HEK293 (cell line): ENCODE measurements at regions not wholly inside any gene's neighbourhood (a gene's known extent, or its start where the extent isn't known, plus 50 kb on each side); places are given as distances from the start of the nearest gene placed in this dataset.

ENCODE experiments used
- CTCF ChIA-PET: fragments of 350-600 bp; formaldehyde crosslinking; extraction: SDS; loops from one replicate; lab custom pipeline; 2021; ENCODE audit warnings: antibody characterized with exemption; lab: Yijun Ruan, JAX
- POLR2A ChIA-PET: fragments of 300-600 bp; formaldehyde crosslinking; extraction: SDS; loops from one replicate; lab custom pipeline; 2020; ENCODE audit warnings: antibody characterized with exemption, inconsistent platforms; lab: Yijun Ruan, JAX
- H3K27ac ChIP-seq: fragments of 200-500 bp; sonication (Bioruptor generic); 2 replicates; pipeline ENCODE4 v1.5.1; 2014; ENCODE audit warnings: low read depth, low read length, control low read depth, inconsistent platforms; ENCODE audit errors: extremely low read depth
- H3K36me3 ChIP-seq, 2 experiments: fragments of 200-500 bp in 1 of 2; sonication (Bioruptor generic) in 1 of 2; 1 replicate in 1 of 2; 2 replicates in 1 of 2; pipeline ENCODE4 v1.5.1; 2014 to 2017; ENCODE audit warnings: inconsistent platforms in 2 of 2, low read length in 2 of 2; ENCODE audit not compliant: control insufficient read depth in 2 of 2, insufficient read depth in 1 of 2
- H3K4me1 ChIP-seq: fragments of 200-500 bp; sonication (Bioruptor generic); 2 replicates; pipeline ENCODE4 v1.5.1; 2014; ENCODE audit warnings: mild to moderate bottlenecking, low read length, inconsistent platforms; ENCODE audit not compliant: control insufficient read depth, insufficient read depth
- H3K4me3 ChIP-seq: 2 replicates; pipeline ENCODE4 v1.5.1; 2011; ENCODE audit warnings: low read depth, mild to moderate bottlenecking, control low read depth, low read length, moderate library complexity
- H3K9me3 ChIP-seq: fragments of 200-500 bp; sonication (Bioruptor generic); 2 replicates; pipeline ENCODE4 v1.5.1; 2014; ENCODE audit warnings: low read depth, low read length, inconsistent platforms; ENCODE audit not compliant: control insufficient read depth, insufficient read depth
- KLF8 ChIP-seq: fragments of 450-650 bp; formaldehyde crosslinking; IDR thresholded peaks from 2 replicates; pipeline ENCODE4 v1.5.1; 2016; ENCODE audit warnings: missing biosample characterization, missing genetic modification characterization
- SCRT2 ChIP-seq: fragments of 450-650 bp; formaldehyde crosslinking; IDR thresholded peaks from 2 replicates; pipeline ENCODE4 v1.5.1; 2016; ENCODE audit warnings: missing biosample characterization, missing genetic modification characterization
- SETDB1 ChIP-seq: IDR thresholded peaks from one replicate; pipeline ENCODE4 v1.6.1; 2017; ENCODE audit warnings: mild to moderate bottlenecking, low read length, moderate library complexity, mixed read lengths; ENCODE audit not compliant: insufficient read length
- TRIM28 ChIP-seq: IDR thresholded peaks from 2 replicates; pipeline ENCODE4 v1.6.1; 2011; ENCODE audit warnings: low read length, control low read depth, borderline replicate concordance
- TSHZ1 ChIP-seq: fragments of 450-650 bp; formaldehyde crosslinking; IDR thresholded peaks from 2 replicates; pipeline ENCODE4 v1.5.1; 2016; ENCODE audit warnings: missing biosample characterization, missing genetic modification characterization, borderline replicate concordance
- ZBTB21 ChIP-seq: fragments of 450-650 bp; formaldehyde crosslinking; IDR thresholded peaks from 2 replicates; pipeline ENCODE4 v1.5.1; 2017; ENCODE audit warnings: missing biosample characterization, missing genetic modification characterization
- ZNF169 ChIP-seq: fragments of 450-650 bp; formaldehyde crosslinking; IDR thresholded peaks from 2 replicates; pipeline ENCODE4 v1.5.1; 2016; ENCODE audit warnings: missing biosample characterization, missing genetic modification characterization
- ZNF324 ChIP-seq: fragments of 450-650 bp; formaldehyde crosslinking; IDR thresholded peaks from 2 replicates; pipeline ENCODE4 v1.5.1; 2016; ENCODE audit warnings: missing biosample characterization, missing genetic modification characterization
- ZNF350 ChIP-seq: fragments of 450-650 bp; formaldehyde crosslinking; IDR thresholded peaks from 2 replicates; pipeline ENCODE4 v1.5.0; 2017; ENCODE audit warnings: missing biosample characterization, mild to moderate bottlenecking, missing genetic modification characterization
- ZNF404 ChIP-seq: fragments of 450-650 bp; formaldehyde crosslinking; IDR thresholded peaks from 2 replicates; pipeline ENCODE4 v1.5.1; 2017; ENCODE audit warnings: missing biosample characterization, missing genetic modification characterization
- ZNF510 ChIP-seq: fragments of 450-650 bp; formaldehyde crosslinking; IDR thresholded peaks from 2 replicates; pipeline ENCODE4 v1.5.1; 2018; ENCODE audit warnings: mild to moderate bottlenecking, missing genetic modification characterization, missing biosample characterization; ENCODE audit not compliant: insufficient replicate concordance
- ZNF561 ChIP-seq: fragments of 450-650 bp; IDR thresholded peaks from 2 replicates; pipeline ENCODE4 v1.5.1; 2018; ENCODE audit warnings: missing biosample characterization, missing genetic modification characterization, borderline replicate concordance
- ZNF600 ChIP-seq: fragments of 450-650 bp; formaldehyde crosslinking; IDR thresholded peaks from 2 replicates; pipeline ENCODE4 v1.5.1; 2016; ENCODE audit warnings: missing biosample characterization, missing genetic modification characterization
- ZNF610 ChIP-seq: fragments of 450-650 bp; formaldehyde crosslinking; IDR thresholded peaks from 2 replicates; pipeline ENCODE4 v1.5.1; 2016; ENCODE audit warnings: missing biosample characterization, missing genetic modification characterization, borderline replicate concordance
- ZNF621 ChIP-seq: fragments of 450-650 bp; formaldehyde crosslinking; IDR thresholded peaks from 2 replicates; pipeline ENCODE4 v1.5.1; 2017; ENCODE audit warnings: missing biosample characterization, missing genetic modification characterization
- ZNF670 ChIP-seq: fragments of 450-650 bp; formaldehyde crosslinking; IDR thresholded peaks from 2 replicates; pipeline ENCODE4 v1.5.1; 2016; ENCODE audit warnings: missing biosample characterization, missing genetic modification characterization, low read depth
- ZNF677 ChIP-seq: fragments of 450-650 bp; IDR thresholded peaks from 2 replicates; pipeline ENCODE4 v1.5.0; 2018; ENCODE audit warnings: missing biosample characterization, mild to moderate bottlenecking, missing genetic modification characterization, moderate library complexity
- ZSCAN18 ChIP-seq: fragments of 450-650 bp; formaldehyde crosslinking; IDR thresholded peaks from 2 replicates; pipeline ENCODE4 v1.5.1; 2016; ENCODE audit warnings: missing biosample characterization, missing genetic modification characterization
- TF ChIP-seq, protein P1 (sequence below): fragments of 450-650 bp; formaldehyde crosslinking; IDR thresholded peaks from 2 replicates; pipeline ENCODE4 v1.5.1; 2017; ENCODE audit warnings: missing biosample characterization, missing genetic modification characterization
- TF ChIP-seq, protein P2 (sequence below): fragments of 450-650 bp; formaldehyde crosslinking; IDR thresholded peaks from 2 replicates; pipeline ENCODE4 v1.5.1; 2017; ENCODE audit warnings: missing biosample characterization, missing genetic modification characterization
- TF ChIP-seq, protein P3 (sequence below): fragments of 450-650 bp; IDR thresholded peaks from 2 replicates; pipeline ENCODE4 v1.5.1; 2018; ENCODE audit warnings: missing biosample characterization, missing genetic modification characterization
- TF ChIP-seq, protein P4 (sequence below): sonication (generic); formaldehyde crosslinking; IDR thresholded peaks from 2 replicates; pipeline ENCODE4 v1.8.1; 2022; ENCODE audit warnings: mild to moderate bottlenecking, moderate library complexity, missing genetic modification reagents

DNA sequence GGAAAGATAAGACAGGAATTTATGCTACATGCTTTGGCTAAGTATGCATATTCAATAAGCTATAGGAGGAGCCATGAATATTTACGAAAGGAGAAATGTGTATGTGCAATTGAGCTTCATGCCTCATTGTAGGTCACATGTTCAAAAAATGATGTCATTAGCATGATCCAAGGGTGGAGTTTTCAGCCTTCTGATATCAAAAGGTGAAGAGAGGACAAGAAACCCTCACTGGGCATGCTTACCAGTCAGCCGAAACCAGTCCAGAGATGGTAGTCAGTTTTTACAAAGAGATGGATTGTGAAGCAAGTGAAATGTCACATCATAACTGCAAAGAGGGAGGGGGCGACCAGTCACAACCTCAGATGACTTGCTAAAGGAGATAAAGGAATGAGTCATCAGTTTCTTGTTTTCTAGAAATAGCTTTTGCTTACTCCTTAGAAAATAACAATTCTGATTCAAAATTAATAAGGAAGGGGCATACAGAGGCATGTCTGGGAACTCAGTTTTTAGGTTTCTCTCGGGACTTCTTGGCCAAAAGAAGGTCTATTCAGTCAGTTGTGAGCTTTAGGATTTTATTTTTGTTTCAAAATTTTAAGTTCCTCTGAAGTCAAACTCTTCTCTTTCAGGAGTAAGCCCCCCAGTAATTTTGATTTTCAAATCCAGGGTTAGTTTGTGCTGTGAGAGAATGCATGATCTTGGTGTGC is 1067.8 kb upstream of the EDIL3 start (continued):
- TF ChIP-seq SETDB1: no peak
- no peak for TF ChIP-seq ZNF561 (tag by site-specific recombination)
- 0 out of 2 replicates have a peak, but pooled peaks have one; percentile 12 for TF ChIP-seq ZBTB21
- TF ChIP-seq ZNF350 (tag by site-specific recombination): no peak
- TF ChIP-seq ZNF621 (tag by site-specific recombination): no peak
- no peak for TF ChIP-seq ZNF324 (tag by site-specific recombination)
- no peak for TF ChIP-seq ZNF169 (tag by site-specific recombination)

DNA sequence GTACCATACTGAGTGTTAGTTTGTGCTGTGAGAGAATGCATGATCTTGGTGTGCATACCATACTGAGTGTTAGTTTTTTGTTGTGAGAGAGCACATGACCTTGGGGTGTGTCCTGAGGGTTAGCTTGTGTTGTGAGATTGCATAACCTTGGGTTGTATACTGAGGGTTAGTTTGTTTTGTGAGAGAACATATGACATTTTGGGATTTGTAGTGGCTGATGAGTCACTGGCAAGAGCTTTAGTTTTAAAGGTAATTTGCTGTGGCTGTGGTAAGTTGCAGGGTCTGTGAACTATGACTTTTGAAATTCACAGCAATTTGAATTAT is 1068.3 kb upstream of the EDIL3 start:
- no peak overlapping the region for H3K4me3 ChIP-seq
- no peak for TF ChIP-seq ZNF510 (tag by site-specific recombination)
- no peak for TF ChIP-seq TSHZ1 (tag by site-specific recombination)
- TF ChIP-seq, protein P1, sequence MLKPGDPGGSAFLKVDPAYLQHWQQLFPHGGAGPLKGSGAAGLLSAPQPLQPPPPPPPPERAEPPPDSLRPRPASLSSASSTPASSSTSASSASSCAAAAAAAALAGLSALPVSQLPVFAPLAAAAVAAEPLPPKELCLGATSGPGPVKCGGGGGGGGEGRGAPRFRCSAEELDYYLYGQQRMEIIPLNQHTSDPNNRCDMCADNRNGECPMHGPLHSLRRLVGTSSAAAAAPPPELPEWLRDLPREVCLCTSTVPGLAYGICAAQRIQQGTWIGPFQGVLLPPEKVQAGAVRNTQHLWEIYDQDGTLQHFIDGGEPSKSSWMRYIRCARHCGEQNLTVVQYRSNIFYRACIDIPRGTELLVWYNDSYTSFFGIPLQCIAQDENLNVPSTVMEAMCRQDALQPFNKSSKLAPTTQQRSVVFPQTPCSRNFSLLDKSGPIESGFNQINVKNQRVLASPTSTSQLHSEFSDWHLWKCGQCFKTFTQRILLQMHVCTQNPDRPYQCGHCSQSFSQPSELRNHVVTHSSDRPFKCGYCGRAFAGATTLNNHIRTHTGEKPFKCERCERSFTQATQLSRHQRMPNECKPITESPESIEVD (tag by site-specific recombination): no peak
- TF ChIP-seq ZNF677: no peak
- TF ChIP-seq, protein P2, sequence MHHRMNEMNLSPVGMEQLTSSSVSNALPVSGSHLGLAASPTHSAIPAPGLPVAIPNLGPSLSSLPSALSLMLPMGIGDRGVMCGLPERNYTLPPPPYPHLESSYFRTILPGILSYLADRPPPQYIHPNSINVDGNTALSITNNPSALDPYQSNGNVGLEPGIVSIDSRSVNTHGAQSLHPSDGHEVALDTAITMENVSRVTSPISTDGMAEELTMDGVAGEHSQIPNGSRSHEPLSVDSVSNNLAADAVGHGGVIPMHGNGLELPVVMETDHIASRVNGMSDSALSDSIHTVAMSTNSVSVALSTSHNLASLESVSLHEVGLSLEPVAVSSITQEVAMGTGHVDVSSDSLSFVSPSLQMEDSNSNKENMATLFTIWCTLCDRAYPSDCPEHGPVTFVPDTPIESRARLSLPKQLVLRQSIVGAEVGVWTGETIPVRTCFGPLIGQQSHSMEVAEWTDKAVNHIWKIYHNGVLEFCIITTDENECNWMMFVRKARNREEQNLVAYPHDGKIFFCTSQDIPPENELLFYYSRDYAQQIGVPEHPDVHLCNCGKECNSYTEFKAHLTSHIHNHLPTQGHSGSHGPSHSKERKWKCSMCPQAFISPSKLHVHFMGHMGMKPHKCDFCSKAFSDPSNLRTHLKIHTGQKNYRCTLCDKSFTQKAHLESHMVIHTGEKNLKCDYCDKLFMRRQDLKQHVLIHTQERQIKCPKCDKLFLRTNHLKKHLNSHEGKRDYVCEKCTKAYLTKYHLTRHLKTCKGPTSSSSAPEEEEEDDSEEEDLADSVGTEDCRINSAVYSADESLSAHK (tag by site-specific recombination): no peak
- no peak for TF ChIP-seq SCRT2 (tag by site-specific recombination)
- no peak for TF ChIP-seq TRIM28
- no peak for TF ChIP-seq ZNF670 (tag by site-specific recombination)
- H3K9me3 ChIP-seq: no peaks in the 10 kb centered on the region
- CTCF ChIA-PET: no interaction called here
- POLR2A ChIA-PET: no interaction called here
- H3K4me1 ChIP-seq: no peaks in the 10 kb centered on the region
- no peak overlapping the region for H3K27ac ChIP-seq
- no peaks in the 10 kb centered on the region for H3K36me3 ChIP-seq

GRCh38 chr5:85458319-85458718 is 1073.6 kb upstream of the EDIL3 start:
- Histone ChIP-seq H3K4me1 (no peaks in the 10 kb centered on the region), H3K4me3 (no peak overlapping the region), H3K36me3 (no peaks in the 10 kb centered on the region), H3K9me3 (no peaks in the 10 kb centered on the region), H3K27ac (no peak overlapping the region)
- POLR2A ChIA-PET: no interaction called here
- CTCF ChIA-PET: no interaction called here
- TF ChIP-seq KLF8 (tag by site-specific recombination) (no peak), ZSCAN18 (tag by site-specific recombination) (no peak), ZNF610 (tag by site-specific recombination) (no peak), ZNF404 (tag by site-specific recombination) (no peak), ZNF600 (no peak)
- TF ChIP-seq, protein P3, sequence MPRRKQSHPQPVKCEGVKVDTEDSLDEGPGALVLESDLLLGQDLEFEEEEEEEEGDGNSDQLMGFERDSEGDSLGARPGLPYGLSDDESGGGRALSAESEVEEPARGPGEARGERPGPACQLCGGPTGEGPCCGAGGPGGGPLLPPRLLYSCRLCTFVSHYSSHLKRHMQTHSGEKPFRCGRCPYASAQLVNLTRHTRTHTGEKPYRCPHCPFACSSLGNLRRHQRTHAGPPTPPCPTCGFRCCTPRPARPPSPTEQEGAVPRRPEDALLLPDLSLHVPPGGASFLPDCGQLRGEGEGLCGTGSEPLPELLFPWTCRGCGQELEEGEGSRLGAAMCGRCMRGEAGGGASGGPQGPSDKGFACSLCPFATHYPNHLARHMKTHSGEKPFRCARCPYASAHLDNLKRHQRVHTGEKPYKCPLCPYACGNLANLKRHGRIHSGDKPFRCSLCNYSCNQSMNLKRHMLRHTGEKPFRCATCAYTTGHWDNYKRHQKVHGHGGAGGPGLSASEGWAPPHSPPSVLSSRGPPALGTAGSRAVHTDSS (tag by site-specific recombination): no peak
- TF ChIP-seq, protein P4, sequence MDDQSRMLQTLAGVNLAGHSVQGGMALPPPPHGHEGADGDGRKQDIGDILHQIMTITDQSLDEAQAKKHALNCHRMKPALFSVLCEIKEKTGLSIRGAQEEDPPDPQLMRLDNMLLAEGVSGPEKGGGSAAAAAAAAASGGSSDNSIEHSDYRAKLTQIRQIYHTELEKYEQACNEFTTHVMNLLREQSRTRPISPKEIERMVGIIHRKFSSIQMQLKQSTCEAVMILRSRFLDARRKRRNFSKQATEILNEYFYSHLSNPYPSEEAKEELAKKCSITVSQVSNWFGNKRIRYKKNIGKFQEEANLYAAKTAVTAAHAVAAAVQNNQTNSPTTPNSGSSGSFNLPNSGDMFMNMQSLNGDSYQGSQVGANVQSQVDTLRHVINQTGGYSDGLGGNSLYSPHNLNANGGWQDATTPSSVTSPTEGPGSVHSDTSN: no peak
